K562 (cell line): ENCODE measurements at regions not wholly inside any gene's neighbourhood (a gene's known extent, or its start where the extent isn't known, plus 50 kb on each side); places are given as distances from the start of the nearest gene placed in this dataset.

Experiments
- ARID1B ChIP-seq: fragments of 450-650 bp; IDR thresholded peaks from 2 replicates; pipeline ENCODE4 v1.6.1; 2016; ENCODE audit warnings: antibody characterized with exemption, mild to moderate bottlenecking, inconsistent platforms
- HSF4 ChIP-seq: fragments of 250-450 bp; sonication (Bioruptor Pico); IDR thresholded peaks from 2 replicates; pipeline ENCODE4 v2.1.2; 2022; ENCODE audit warnings: mild to moderate bottlenecking, moderate library complexity, borderline replicate concordance
- KDM5B ChIP-seq: fragments of 200-600 bp; sonication (generic); IDR thresholded peaks from 2 replicates; pipeline ENCODE4 v1.6.1; 2012; ENCODE audit warnings: low read depth, mild to moderate bottlenecking, moderate library complexity, low read length, control low read depth, inconsistent platforms; ENCODE audit not compliant: insufficient replicate concordance
- MIER1 ChIP-seq: fragments of 450-650 bp; IDR thresholded peaks from 2 replicates; pipeline ENCODE4 v1.6.1; 2016; ENCODE audit warnings: antibody characterized with exemption, mild to moderate bottlenecking, low read depth
- PHB ChIP-seq: fragments of 250-450 bp; sonication (Bioruptor Pico); IDR thresholded peaks from 2 replicates; pipeline ENCODE4 v1.5.0; 2021
- POLR3A ChIP-seq: IDR thresholded peaks from 2 replicates; pipeline ENCODE4 v1.6.1; 2011; ENCODE audit warnings: borderline replicate concordance, mild to moderate bottlenecking, moderate library complexity; ENCODE audit not compliant: insufficient read length, insufficient read depth; ENCODE audit errors: extremely low read depth
- SIX5 ChIP-seq, 2 experiments: IDR thresholded peaks; 2 replicates each; pipeline ENCODE4 v1.6.1; 2011; ENCODE audit warnings: low read length in 2 of 2, borderline replicate concordance in 1 of 2, low read depth in 1 of 2, mild to moderate bottlenecking in 1 of 2, moderate library complexity in 1 of 2; ENCODE audit not compliant: insufficient read depth in 1 of 2
- SMAD4 ChIP-seq: fragments of 250-450 bp; sonication (Bioruptor Pico); conservative IDR thresholded peaks from 2 replicates; pipeline ENCODE4 v1.8.0; 2021; ENCODE audit warnings: inconsistent platforms, mild to moderate bottlenecking, moderate library complexity
- TF ChIP-seq, protein P1 (sequence below): fragments of 250-450 bp; sonication (Bioruptor Pico); IDR thresholded peaks from 2 replicates; pipeline ENCODE4 v1.5.0; 2021
- TF ChIP-seq, protein P2 (sequence below): fragments of 250-450 bp; sonication (Bioruptor Pico); IDR thresholded peaks from 2 replicates; pipeline ENCODE4 v1.5.0; 2021; ENCODE audit warnings: mild to moderate bottlenecking, borderline replicate concordance

DNA sequence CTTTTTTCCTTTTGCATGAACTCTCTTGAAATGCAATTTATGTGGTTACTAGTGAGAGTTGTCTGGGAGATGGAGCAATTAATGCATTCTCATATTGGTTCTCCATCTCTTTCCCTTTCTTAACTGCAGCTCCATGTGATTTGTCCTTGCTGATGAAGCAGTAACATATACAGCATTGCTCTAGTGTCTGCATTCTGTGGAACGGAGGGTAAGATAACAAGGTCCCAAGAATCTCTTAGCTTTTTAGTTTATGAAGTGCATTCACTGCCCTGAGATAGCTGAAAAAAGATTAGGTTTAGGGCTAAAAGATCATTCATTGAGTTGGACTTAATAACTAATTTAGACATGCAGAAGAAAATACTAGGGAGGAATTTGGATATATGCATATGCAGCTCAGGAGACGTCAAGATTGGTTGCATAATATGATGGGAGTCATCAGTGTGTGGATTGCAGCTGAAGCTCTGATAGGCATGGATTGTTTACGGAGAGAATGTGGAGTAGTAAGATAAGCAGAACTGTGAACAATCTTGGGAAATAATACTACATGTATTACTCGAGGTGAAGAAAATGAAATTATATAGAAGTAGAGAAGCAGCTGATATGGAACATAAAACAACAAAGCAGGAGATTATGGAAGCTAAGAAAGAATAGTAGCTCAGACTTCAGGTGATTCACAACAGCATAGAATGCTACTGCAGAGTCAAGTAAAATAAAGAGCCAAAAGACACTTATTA is 404.7 kb downstream of the ARL4A start (continued):
- peak; percentile 93 for TF ChIP-seq ARID1B
- TF ChIP-seq, protein P1, sequence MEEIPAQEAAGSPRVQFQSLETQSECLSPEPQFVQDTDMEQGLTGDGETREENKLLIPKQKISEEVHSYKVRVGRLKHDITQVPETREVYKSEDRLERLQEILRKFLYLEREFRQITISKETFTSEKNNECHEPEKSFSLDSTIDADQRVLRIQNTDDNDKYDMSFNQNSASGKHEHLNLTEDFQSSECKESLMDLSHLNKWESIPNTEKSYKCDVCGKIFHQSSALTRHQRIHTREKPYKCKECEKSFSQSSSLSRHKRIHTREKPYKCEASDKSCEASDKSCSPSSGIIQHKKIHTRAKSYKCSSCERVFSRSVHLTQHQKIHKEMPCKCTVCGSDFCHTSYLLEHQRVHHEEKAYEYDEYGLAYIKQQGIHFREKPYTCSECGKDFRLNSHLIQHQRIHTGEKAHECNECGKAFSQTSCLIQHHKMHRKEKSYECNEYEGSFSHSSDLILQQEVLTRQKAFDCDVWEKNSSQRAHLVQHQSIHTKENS (CRISPR knock-in tag), result no peak
- TF ChIP-seq POLR3A, result no peak
- TF ChIP-seq PHB (CRISPR knock-in tag), result no peak
- TF ChIP-seq SIX5 (IDR thresholded peaks at IDR 0.05; ENCODE audit: borderline replicate concordance in 1 of 2, insufficient read depth in 1 of 2, low read depth in 1 of 2, low read length in 2 of 2), result no peak
- TF ChIP-seq SMAD4 (CRISPR knock-in tag), result no peak
- TF ChIP-seq MIER1, result no peak
- TF ChIP-seq, protein P2, sequence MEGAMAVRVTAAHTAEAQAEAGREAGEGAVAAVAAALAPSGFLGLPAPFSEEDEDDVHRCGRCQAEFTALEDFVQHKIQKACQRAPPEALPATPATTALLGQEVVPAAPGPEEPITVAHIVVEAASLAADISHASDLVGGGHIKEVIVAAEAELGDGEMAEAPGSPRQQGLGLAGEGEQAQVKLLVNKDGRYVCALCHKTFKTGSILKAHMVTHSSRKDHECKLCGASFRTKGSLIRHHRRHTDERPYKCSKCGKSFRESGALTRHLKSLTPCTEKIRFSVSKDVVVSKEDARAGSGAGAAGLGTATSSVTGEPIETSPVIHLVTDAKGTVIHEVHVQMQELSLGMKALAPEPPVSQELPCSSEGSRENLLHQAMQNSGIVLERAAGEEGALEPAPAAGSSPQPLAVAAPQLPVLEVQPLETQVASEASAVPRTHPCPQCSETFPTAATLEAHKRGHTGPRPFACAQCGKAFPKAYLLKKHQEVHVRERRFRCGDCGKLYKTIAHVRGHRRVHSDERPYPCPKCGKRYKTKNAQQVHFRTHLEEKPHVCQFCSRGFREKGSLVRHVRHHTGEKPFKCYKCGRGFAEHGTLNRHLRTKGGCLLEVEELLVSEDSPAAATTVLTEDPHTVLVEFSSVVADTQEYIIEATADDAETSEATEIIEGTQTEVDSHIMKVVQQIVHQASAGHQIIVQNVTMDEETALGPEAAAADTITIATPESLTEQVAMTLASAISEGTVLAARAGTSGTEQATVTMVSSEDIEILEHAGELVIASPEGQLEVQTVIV (CRISPR knock-in tag), result no peak
- TF ChIP-seq HSF4 (CRISPR knock-in tag), result no peak
- TF ChIP-seq KDM5B, result no peak
